C4-2B (cell line): ENCODE measurements at regions not wholly inside any gene's neighbourhood (a gene's known extent, or its start where the extent isn't known, plus 50 kb on each side); places are given as distances from the start of the nearest gene placed in this dataset.

Experiments used
- H3K27ac ChIP-seq: fragments of 450-650 bp; 2 replicates; pipeline ENCODE4 v1.5.1; 2017
- ZFX ChIP-seq: fragments of 450-650 bp; IDR thresholded peaks from 2 replicates; pipeline ENCODE4 v1.6.1; 2017
- TF ChIP-seq, protein P1 (sequence below): fragments of 450-650 bp; conservative IDR thresholded peaks from 2 replicates; pipeline ENCODE4 v1.5.1; 2017; ENCODE audit warnings: mild to moderate bottlenecking

DNA sequence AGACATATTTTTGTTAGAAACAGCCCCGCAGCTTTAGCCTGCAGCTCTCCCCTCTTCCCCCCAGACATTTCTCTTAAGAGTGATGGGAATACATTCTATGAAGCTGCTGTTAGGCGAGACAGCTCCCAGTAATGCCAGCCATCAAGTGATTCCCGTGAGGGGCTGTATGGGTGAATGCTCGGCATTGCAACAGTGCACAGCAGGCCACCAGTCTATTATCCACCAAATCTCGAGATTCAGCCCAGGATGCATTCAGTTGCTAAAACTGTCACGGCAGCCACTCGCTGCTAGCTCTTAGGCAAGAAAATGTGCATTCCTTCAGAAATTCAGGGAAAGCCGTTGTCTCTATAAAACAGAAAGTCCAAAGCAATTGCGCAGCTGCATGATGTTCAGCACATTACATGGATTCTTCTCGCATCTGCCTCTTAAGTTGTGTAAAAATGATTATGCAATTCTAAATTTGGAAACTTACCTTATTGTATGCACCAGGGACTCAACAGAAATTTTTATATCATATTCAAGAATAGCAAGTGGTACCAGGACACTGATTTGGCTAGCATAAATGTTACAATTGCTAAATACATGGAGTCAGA is 211.3 kb upstream of the ARL4C start:
- TF ChIP-seq, protein P1, sequence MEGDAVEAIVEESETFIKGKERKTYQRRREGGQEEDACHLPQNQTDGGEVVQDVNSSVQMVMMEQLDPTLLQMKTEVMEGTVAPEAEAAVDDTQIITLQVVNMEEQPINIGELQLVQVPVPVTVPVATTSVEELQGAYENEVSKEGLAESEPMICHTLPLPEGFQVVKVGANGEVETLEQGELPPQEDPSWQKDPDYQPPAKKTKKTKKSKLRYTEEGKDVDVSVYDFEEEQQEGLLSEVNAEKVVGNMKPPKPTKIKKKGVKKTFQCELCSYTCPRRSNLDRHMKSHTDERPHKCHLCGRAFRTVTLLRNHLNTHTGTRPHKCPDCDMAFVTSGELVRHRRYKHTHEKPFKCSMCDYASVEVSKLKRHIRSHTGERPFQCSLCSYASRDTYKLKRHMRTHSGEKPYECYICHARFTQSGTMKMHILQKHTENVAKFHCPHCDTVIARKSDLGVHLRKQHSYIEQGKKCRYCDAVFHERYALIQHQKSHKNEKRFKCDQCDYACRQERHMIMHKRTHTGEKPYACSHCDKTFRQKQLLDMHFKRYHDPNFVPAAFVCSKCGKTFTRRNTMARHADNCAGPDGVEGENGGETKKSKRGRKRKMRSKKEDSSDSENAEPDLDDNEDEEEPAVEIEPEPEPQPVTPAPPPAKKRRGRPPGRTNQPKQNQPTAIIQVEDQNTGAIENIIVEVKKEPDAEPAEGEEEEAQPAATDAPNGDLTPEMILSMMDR = no peak
- TF ChIP-seq ZFX = no peak
- H3K27ac ChIP-seq = no peak overlapping the region

DNA sequence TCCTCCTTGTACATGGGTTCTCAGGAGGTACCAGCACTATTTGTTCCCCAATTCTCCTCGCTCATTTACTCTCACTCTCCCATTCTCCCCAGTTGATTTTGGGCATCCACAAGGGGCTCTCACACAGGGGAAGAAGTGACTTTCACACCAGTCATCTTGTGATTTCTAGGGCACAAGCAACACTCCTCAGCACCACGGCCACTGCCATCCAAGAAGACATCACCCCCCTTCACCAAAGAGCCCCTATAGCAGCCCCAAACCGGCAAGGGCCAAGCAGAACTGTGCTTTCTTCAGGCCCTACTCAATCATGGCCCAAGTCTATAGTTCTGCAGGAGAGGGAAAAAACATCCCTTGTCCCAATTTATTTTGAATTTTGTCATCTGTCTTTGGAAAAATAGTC is 209.2 kb upstream of the ARL4C start:
- TF ChIP-seq ZFX = no peak
- TF ChIP-seq, protein P1 = no peak
- H3K27ac ChIP-seq = no peak overlapping the region

DNA sequence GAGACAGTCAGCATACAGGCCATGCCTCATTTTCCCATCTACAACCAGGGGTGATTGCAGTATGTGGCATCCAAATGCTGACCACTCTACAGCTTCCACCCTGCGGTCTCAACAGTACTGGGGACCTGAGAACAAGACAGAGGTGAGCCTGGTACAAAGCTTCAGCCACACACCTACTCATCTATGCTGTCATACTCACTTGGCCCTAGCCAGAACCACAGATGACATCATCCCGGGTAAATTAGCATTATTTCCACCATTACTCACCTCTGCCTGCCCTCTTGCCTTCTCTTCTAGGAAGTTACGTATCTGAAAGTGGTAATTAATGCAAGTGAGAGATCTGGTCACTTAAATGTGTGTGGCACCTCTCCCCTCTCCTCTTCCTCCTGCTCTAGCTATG is 208.2 kb upstream of the ARL4C start:
- TF ChIP-seq, protein P1 = no peak
- TF ChIP-seq ZFX = no peak
- no peak overlapping the region for H3K27ac ChIP-seq

DNA sequence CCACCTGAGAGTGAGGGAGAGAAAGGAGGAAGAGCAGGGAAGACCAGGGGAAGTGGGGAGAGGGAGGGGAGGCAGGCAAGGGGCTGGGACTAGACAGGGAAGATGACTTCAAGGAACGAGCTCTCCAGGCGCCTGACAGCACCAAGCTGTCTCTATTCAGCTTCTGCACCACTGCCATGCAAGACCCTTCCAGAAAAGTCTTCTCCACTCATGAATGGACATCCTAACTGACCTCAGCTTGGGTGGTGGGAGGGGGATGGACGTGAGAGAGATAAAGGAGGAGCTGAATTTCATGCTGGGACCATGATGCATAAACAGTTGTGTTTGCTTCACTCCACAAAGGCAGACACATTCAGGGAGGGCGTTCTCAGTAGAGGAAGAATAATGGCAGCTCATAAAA is 206.4 kb upstream of the ARL4C start:
- no peak overlapping the region for H3K27ac ChIP-seq
- TF ChIP-seq, protein P1 = no peak
- no peak for TF ChIP-seq ZFX

DNA sequence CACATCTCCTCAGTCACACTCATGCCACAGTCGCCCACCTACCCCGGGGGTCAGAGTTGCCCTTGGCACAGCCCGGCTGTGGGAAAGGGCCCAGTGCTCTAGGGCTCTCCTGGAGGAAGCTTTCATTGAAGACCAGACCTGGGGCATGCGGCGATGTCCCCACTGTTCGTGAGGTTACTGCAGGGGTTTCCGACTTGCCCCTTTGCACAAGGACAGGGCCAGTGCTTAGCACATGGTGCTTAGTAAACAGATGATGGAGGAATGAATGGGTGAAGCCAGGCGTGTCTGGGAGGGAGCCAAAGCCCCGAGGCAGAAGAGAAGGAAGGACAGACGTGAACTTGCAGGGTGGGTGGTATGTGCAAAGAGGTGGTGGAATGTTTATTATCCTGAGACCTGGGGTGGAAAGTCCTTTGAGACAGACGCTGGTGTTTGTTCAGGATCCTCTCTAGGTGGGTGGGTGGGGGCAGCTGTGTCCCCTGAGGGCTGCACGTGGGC is 205.9 kb upstream of the ARL4C start:
- TF ChIP-seq, protein P1 = no peak
- no peak for TF ChIP-seq ZFX
- no peak overlapping the region for H3K27ac ChIP-seq

DNA sequence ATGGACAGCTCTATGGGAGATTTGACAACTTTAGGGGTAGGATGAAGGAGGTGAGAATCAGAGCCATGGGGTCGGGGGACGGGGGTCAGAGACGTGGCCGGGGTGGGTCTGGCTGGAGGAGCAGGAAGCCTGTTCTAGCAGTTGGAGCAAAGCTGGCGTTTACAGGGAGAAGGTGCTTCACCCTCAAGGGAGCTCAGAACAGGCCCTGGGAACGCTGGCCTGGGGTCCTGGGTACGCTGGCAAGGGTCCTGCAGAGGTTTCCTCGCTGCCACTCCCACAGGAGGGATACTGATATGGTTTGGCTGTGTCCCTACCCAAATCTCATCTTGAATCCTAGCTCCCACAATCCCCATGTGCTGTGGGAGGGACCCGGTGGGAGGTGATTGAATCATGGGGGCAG is 205.0 kb upstream of the ARL4C start:
- TF ChIP-seq, protein P1 = no peak
- no peak for TF ChIP-seq ZFX

DNA sequence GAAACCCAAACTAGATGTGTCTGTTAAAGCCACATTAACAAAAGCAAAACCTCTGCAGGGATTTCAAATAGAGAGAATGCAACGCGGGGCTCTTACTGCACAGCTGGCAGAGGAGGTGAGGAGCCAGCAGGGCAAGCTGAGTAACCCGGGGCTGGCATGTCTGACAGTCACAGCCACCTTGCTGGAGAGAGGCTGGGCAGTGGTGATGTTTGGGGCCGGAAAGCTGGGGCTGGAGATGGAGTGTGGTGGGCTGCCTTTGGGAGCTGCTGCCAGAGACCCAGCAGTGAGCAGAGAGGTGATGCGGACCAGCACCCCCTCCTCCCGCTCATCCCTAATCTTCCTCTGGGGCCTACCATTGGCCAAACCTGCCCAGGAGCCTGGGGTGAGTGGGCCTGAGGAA is 204.5 kb upstream of the ARL4C start:
- TF ChIP-seq ZFX = no peak
- TF ChIP-seq, protein P1 = no peak
- no peak overlapping the region for H3K27ac ChIP-seq

More for the DNA sequence above, 205.0 kb upstream of the ARL4C start:
- no peak overlapping the region for H3K27ac ChIP-seq
